HepG2 (cell line): ENCODE measurements at regions not wholly inside any gene's neighbourhood (a gene's known extent, or its start where the extent isn't known, plus 50 kb on each side); places are given as distances from the start of the nearest gene placed in this dataset.

Experiments used
- ATAC-seq: fragments of 200-7000 bp; cut with Tn5 transposase; 3 replicates; pipeline ENCODE4 v1.9.1; 2020; ENCODE audit warnings: mild to moderate bottlenecking, moderate library complexity
- BruUV-seq: library from RNA; stranded (reverse); fragments of 400-500 nt; replicated peaks from 2 replicates; lab custom pipeline; 2021; lab: Mats Ljungman, UMichigan
- CTCF ChIA-PET: fragments of 300-600 bp; formaldehyde crosslinking; extraction: SDS; loops from one replicate; lab custom pipeline; 2021; ENCODE audit warnings: low total read pairs, inconsistent platforms, low intra/inter-chr PET ratio; lab: Yijun Ruan, JAX
- POLR2A ChIA-PET: fragments of 350-600 bp; sonication (Branson Sonifier 250); formaldehyde crosslinking; loops from one replicate; lab custom pipeline; 2020; ENCODE audit warnings: antibody characterized with exemption, inconsistent platforms; lab: Yijun Ruan, JAX
- DNase-seq: peaks from one replicate; pipeline ENCODE4 v3.0.0-alpha.2; 2015; ENCODE audit warnings: low spot score
- FAIRE-seq: peaks from 3 replicates; lab custom pipeline; 2011; peaks lifted over from hg19 to GRCh38; lab: Jason Lieb, UNC
- H2AFZ ChIP-seq: one replicate; pipeline ENCODE4 v1.6.1; 2011; ENCODE audit warnings: low read length, inconsistent platforms
- H3K27ac ChIP-seq: fragments of 300-600 bp; 3 replicates; pipeline ENCODE4 v1.8.0; 2011; ENCODE audit warnings: mixed run types, mild to moderate bottlenecking, mixed read lengths, low read length, inconsistent platforms; ENCODE audit not compliant: insufficient read depth; ENCODE audit errors: extremely low read length
- H3K27me3 ChIP-seq, 2 experiments: fragments of 200-600 bp in 1 of 2; 2 replicates in 1 of 2; 3 replicates in 1 of 2; pipeline versions ENCODE4 v1.6.0 to v1.8.0; 2011; ENCODE audit warnings: low read length in 2 of 2, mild to moderate bottlenecking in 2 of 2, moderate library complexity in 2 of 2, inconsistent platforms in 1 of 2; ENCODE audit not compliant: insufficient read depth in 2 of 2, control insufficient read depth in 1 of 2
- H3K36me3 ChIP-seq, 2 experiments: fragments of 200-600 bp in 1 of 2; replicated peaks in 1 of 2; 2 replicates in 1 of 2; 3 replicates in 1 of 2; pipeline versions ENCODE4 v1.5.1 to v1.8.0; 2011; ENCODE audit warnings: low read length in 2 of 2, inconsistent platforms in 1 of 2; ENCODE audit not compliant: insufficient read depth in 2 of 2, control insufficient read depth in 1 of 2
- H3K4me1 ChIP-seq: 2 replicates; pipeline ENCODE4 v1.5.1; 2012; ENCODE audit warnings: low read length, inconsistent platforms; ENCODE audit not compliant: insufficient read depth
- H3K4me2 ChIP-seq: 2 replicates; pipeline ENCODE4 v1.6.0; 2011; ENCODE audit warnings: low read depth, low read length, inconsistent platforms
- H3K4me3 ChIP-seq, 3 experiments: fragments of 200-600 bp in 1 of 3; sonication (generic), shearing (Covaris generic) in 1 of 3; replicated peaks in 1 of 3; 2 replicates each; pipeline ENCODE4 v1.5.1; 2011 to 2016; ENCODE audit warnings: low read length in 3 of 3, inconsistent platforms in 2 of 3, low read depth in 2 of 3, mild to moderate bottlenecking in 2 of 3, control low read depth in 1 of 3, mixed read lengths in 1 of 3; ENCODE audit not compliant: insufficient read depth in 1 of 3
- H3K79me2 ChIP-seq: one replicate; pipeline ENCODE4 v1.6.1; 2011; ENCODE audit warnings: low read length, inconsistent platforms; ENCODE audit not compliant: insufficient read depth
- H3K9ac ChIP-seq: 2 replicates; pipeline ENCODE4 v1.6.0; 2011; ENCODE audit warnings: mild to moderate bottlenecking, low read depth, low read length, inconsistent platforms; ENCODE audit not compliant: insufficient read depth
- H3K9me3 ChIP-seq: 2 replicates; pipeline ENCODE4 v1.5.1; 2012; ENCODE audit warnings: mild to moderate bottlenecking, low read length
- H4K20me1 ChIP-seq: 2 replicates; pipeline ENCODE4 v1.6.0; 2011; ENCODE audit warnings: inconsistent platforms, mild to moderate bottlenecking, low read length, moderate library complexity; ENCODE audit not compliant: insufficient read depth
- MEIS2 ChIP-seq: sonication (generic); formaldehyde crosslinking; IDR thresholded peaks from 2 replicates; pipeline ENCODE4 v1.9.0; 2021; ENCODE audit warnings: mild to moderate bottlenecking, missing genetic modification reagents
- NCOA2 ChIP-seq: sonication (generic); formaldehyde crosslinking; IDR thresholded peaks from 2 replicates; pipeline ENCODE4 v1.8.0; 2022; ENCODE audit warnings: inconsistent platforms
- ZNF333 ChIP-seq: sonication (generic); formaldehyde crosslinking; IDR thresholded peaks from 2 replicates; pipeline ENCODE4 v1.4.0; 2020; ENCODE audit warnings: mild to moderate bottlenecking, missing genetic modification reagents, borderline replicate concordance
- ZNF605 ChIP-seq: sonication (generic); formaldehyde crosslinking; IDR thresholded peaks from 2 replicates; pipeline ENCODE4 v1.8.0; 2022; ENCODE audit warnings: mild to moderate bottlenecking, missing genetic modification reagents
- WGBS: methylation state at CpG from one replicate; pipeline ENCODE4 v1.1.6; 2017; ENCODE audit warnings: low lambda C conversion rate; 5-methylcytosine and 5-hydroxymethylcytosine counted together
- in situ Hi-C: cut with HindIII; loops from 2 replicates; pipeline ENCODE4 v1.10.0; 2017; ENCODE audit warnings: low pct_unique_long_range_greater_than_20kb; ENCODE audit not compliant: extremely low pct_ligation_motif_present
- intact Hi-C: fragments of 100-400 bp; cut with micrococcal nuclease; formaldehyde crosslinking; loops from one replicate; pipeline ENCODE4 v1.10.0; 2022; ENCODE audit not compliant: unreplicated experiment
- TF ChIP-seq, protein P1 (sequence below): sonication (generic); formaldehyde crosslinking; IDR thresholded peaks from 2 replicates; pipeline ENCODE4 v1.4.0; 2020; ENCODE audit warnings: missing genetic modification reagents

- TF ChIP-seq, protein P1, sequence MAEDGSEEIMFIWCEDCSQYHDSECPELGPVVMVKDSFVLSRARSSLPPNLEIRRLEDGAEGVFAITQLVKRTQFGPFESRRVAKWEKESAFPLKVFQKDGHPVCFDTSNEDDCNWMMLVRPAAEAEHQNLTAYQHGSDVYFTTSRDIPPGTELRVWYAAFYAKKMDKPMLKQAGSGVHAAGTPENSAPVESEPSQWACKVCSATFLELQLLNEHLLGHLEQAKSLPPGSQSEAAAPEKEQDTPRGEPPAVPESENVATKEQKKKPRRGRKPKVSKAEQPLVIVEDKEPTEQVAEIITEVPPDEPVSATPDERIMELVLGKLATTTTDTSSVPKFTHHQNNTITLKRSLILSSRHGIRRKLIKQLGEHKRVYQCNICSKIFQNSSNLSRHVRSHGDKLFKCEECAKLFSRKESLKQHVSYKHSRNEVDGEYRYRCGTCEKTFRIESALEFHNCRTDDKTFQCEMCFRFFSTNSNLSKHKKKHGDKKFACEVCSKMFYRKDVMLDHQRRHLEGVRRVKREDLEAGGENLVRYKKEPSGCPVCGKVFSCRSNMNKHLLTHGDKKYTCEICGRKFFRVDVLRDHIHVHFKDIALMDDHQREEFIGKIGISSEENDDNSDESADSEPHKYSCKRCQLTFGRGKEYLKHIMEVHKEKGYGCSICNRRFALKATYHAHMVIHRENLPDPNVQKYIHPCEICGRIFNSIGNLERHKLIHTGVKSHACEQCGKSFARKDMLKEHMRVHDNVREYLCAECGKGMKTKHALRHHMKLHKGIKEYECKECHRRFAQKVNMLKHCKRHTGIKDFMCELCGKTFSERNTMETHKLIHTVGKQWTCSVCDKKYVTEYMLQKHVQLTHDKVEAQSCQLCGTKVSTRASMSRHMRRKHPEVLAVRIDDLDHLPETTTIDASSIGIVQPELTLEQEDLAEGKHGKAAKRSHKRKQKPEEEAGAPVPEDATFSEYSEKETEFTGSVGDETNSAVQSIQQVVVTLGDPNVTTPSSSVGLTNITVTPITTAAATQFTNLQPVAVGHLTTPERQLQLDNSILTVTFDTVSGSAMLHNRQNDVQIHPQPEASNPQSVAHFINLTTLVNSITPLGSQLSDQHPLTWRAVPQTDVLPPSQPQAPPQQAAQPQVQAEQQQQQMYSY (CRISPR knock-in tag) = no peak
- TF ChIP-seq MEIS2 (no peak), NCOA2 (no peak)
- TF ChIP-seq, all 625 proteins: peak for 0
Measured at GRCh38 chr13:106326751-106327150, 208.7 kb downstream of the EFNB2 start (continued).

GRCh38 chr13:106324444-106324843 lies 211.0 kb downstream of the EFNB2 start:
- H3K79me2 ChIP-seq = no peaks in the 10 kb centered on the region
- no peak overlapping the region for H2AFZ ChIP-seq
- no peak overlapping the region for H3K27ac ChIP-seq
- TF ChIP-seq ZNF333 (CRISPR knock-in tag) = no peak
- TF ChIP-seq ZNF605 (CRISPR knock-in tag) = no peak
- H3K4me1 ChIP-seq = no peaks in the 10 kb centered on the region
- no peak overlapping the region for H3K9ac ChIP-seq
- ATAC-seq (no peak), DNase-seq (no peak), FAIRE-seq (no peak)
- in situ Hi-C loops (no loop called here), intact Hi-C loops (no loop called here)
- peaks cover 35% of the 10 kb centered on the region for H3K9me3 ChIP-seq
- WGBS = 3% methylated on average over 4 of the region's 5 CpGs
- no TSS peak for BruUV-seq
- no peak overlapping the region for H3K4me2 ChIP-seq
- ChIA-PET CTCF (no interaction called here), POLR2A (no interaction called here)
- H3K27me3 ChIP-seq = no peaks in the 10 kb centered on the region
- no peak overlapping the region for H3K4me3 ChIP-seq
- H3K36me3 ChIP-seq = no peaks in the 10 kb centered on the region
- no peaks in the 10 kb centered on the region for H4K20me1 ChIP-seq
